HL-60 (cell line): ENCODE measurements at regions not wholly inside any gene's neighbourhood (a gene's known extent, or its start where the extent isn't known, plus 50 kb on each side); places are given as distances from the start of the nearest gene placed in this dataset.

Experiments
- CTCF ChIP-seq: IDR thresholded peaks from one replicate; pipeline ENCODE4 v1.5.1; 2011; ENCODE audit warnings: low read length, control low read depth, inconsistent platforms; ENCODE audit not compliant: insufficient read depth
- POLR2AphosphoS5 ChIP-seq: IDR thresholded peaks from 2 replicates; pipeline ENCODE4 v1.6.1; 2012; ENCODE audit warnings: low read depth

- TF ChIP-seq POLR2AphosphoS5, result no peak
- TF ChIP-seq CTCF, result no peak
These were observed 206.2 kb upstream of the MAF start for GRCh38 chr16:79806757-79807156.
